Gastrocnemius medialis (tissue), 4 donors: ENCODE measurements at regions not wholly inside any gene's neighbourhood (a gene's known extent, or its start where the extent isn't known, plus 50 kb on each side); places are given as distances from the start of the nearest gene placed in this dataset.
A peak's percentile ranks its signal among the peaks of the same experiment; 100 is the strongest.

Source experiments
- ATAC-seq, 2 donors: fragments of 150-250 bp; one replicate each; pipeline ENCODE4 v1.9.1; 2016
- DNase-seq, 2 donors: peaks; one replicate each; pipeline ENCODE4 v3.0.0-alpha.2; 2019
- H3K27ac ChIP-seq, 4 donors: fragments of 200-600 bp; sonication (generic); 1 replicate in 1 of 4; 2 replicates in 3 of 4; pipeline ENCODE4 v1.5.1; 2016 to 2018; ENCODE audit warnings: mild to moderate bottlenecking in 2 of 4, moderate library complexity in 1 of 4
- H3K27me3 ChIP-seq, 3 donors: fragments of 200-600 bp; sonication (generic) in 2 of 3; 1 replicate in 1 of 3; 2 replicates in 2 of 3; pipeline versions ENCODE4 v1.5.1 to v1.6.0; 2016 to 2019; ENCODE audit warnings: mild to moderate bottlenecking in 1 of 3, moderate library complexity in 1 of 3
- H3K36me3 ChIP-seq, 2 donors: fragments of 200-600 bp; sonication (generic) in 1 of 2; one replicate each; pipeline ENCODE4 v1.5.1; 2017 to 2018
- H3K4me1 ChIP-seq, 2 donors: fragments of 200-600 bp; sonication (generic) in 1 of 2; one replicate each; pipeline ENCODE4 v1.5.1; 2016 to 2017; ENCODE audit warnings: mild to moderate bottlenecking in 2 of 2
- H3K4me3 ChIP-seq, 4 donors: fragments of 200-600 bp; sonication (generic) in 3 of 4; 1 replicate in 1 of 4; 2 replicates in 3 of 4; pipeline ENCODE4 v1.5.1; 2016 to 2019; ENCODE audit warnings: mild to moderate bottlenecking in 2 of 4
- H3K9me3 ChIP-seq, 3 donors: fragments of 200-600 bp; sonication (generic) in 2 of 3; 1 replicate in 1 of 3; 2 replicates in 2 of 3; pipeline ENCODE4 v1.5.1; 2016 to 2019
- CTCF ChIP-seq, 5 experiments: fragments of 450-650 bp in 3 of 5; fragments of 200-600 bp in 2 of 5; sonication (generic) in 2 of 5; IDR thresholded peaks in 4 of 5; conservative IDR thresholded peaks in 1 of 5; 1 replicate in 4 of 5; 2 replicates in 1 of 5; pipeline ENCODE4 v1.5.1; 2016 to 2019; ENCODE audit warnings: antibody characterized with exemption in 5 of 5, mild to moderate bottlenecking in 3 of 5, moderate library complexity in 3 of 5
- POLR2A ChIP-seq, 2 donors: fragments of 450-650 bp; IDR thresholded peaks; one replicate each; pipeline ENCODE4 v1.6.1; 2017; ENCODE audit warnings: antibody characterized with exemption in 2 of 2, mild to moderate bottlenecking in 2 of 2, moderate library complexity in 2 of 2
- in situ Hi-C, 4 donors: fragments of 200-750 bp; cut with MboI; loops; one replicate each; pipeline versions ENCODE4 v1.15.0 to v1.8.0; 2017; ENCODE audit warnings: low sequenced_read_pairs in 4 of 4
- intact Hi-C: fragments of 100-400 bp; cut with DNase I; formaldehyde crosslinking; loops from one replicate; pipeline ENCODE4 v1.15.1; 2023; ENCODE audit warnings: low total_unique reads

GRCh38 chr2:215548714-215549113 is 112.8 kb upstream of the FN1 start:
- TF ChIP-seq CTCF (IDR thresholded peaks at IDR 0.05 in 4 of 5, conservative IDR thresholded peaks at IDR 0.05 in 1 of 5) (no peak), POLR2A (IDR thresholded peaks at IDR 0.05) (no peak)
- ATAC-seq (no peak), DNase-seq (no peak)
- Histone ChIP-seq H3K36me3 (no peaks in the 10 kb centered on the region), H3K27me3 (no peaks in the 10 kb centered on the region), H3K4me3 (no peak overlapping the region), H3K9me3 (no peaks in the 10 kb centered on the region), H3K27ac (no peak overlapping the region), H3K4me1 (no peaks in the 10 kb centered on the region)
- intact Hi-C loops (no loop called here), in situ Hi-C loops (no loop called here)

DNA sequence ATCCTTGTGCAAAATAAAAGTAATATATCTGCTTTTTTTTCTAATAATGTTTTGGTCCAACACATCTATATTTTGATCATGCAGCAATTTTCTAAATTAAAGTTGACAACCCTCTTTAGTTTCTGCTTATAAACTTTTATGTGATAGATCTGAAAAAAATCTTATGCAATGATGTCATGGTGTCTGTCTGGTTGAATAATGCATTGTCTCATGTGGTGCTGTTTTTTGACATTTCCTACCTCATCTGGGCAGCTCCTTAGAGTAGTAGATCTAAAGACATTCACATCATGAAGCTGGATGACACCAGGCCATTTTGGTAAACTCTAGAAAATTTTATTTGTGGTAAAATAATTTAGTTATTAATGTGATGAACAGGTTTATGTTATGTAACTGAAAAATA is 106.8 kb upstream of the FN1 start:
- no peaks in the 10 kb centered on the region for H3K4me1 ChIP-seq
- in situ Hi-C loops, result no loop called here
- no peak for TF ChIP-seq POLR2A (IDR thresholded peaks at IDR 0.05)
- no peak for TF ChIP-seq CTCF (IDR thresholded peaks at IDR 0.05 in 4 of 5, conservative IDR thresholded peaks at IDR 0.05 in 1 of 5)
- DNase-seq (no peak), ATAC-seq (no peak)
- H3K27ac ChIP-seq, result no peak overlapping the region
- no peak overlapping the region for H3K4me3 ChIP-seq
- H3K27me3 ChIP-seq, result no peaks in the 10 kb centered on the region
- H3K9me3 ChIP-seq, result no peaks in the 10 kb centered on the region
- no peaks in the 10 kb centered on the region for H3K36me3 ChIP-seq
- intact Hi-C loops, result no loop called here

DNA sequence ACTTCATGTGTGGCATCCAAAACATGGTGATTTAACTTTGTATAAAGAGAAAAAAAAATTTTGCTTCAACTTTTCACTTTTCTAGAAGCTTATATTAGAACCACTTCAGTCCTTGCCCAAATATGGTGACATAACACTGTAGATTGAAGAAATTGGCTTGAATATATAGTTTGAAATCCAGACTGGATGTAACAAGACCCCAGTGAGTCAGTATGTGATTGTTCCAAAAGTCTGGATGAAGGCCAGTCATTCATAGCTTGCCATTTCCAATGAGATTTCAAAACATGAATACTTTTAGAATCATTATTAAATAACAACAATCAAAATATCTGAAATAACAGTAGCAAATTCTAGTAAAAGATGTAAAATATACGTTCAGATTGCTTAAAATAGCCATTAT is 104.8 kb upstream of the FN1 start:
- H3K4me3 ChIP-seq, result no peak overlapping the region
- H3K27me3 ChIP-seq, result no peaks in the 10 kb centered on the region
- in situ Hi-C loops, result no loop called here
- no peaks in the 10 kb centered on the region for H3K36me3 ChIP-seq
- peaks cover 0 to 3% of the 10 kb centered on the region in 2 donors for H3K4me1 ChIP-seq
- intact Hi-C loops, result no loop called here
- no peaks in the 10 kb centered on the region for H3K9me3 ChIP-seq
- ATAC-seq (peak; percentile 63 to 65), DNase-seq (no peak)
- H3K27ac ChIP-seq, result no peak overlapping the region
- TF ChIP-seq POLR2A (IDR thresholded peaks at IDR 0.05) (no peak), CTCF (IDR thresholded peaks at IDR 0.05 in 4 of 5, conservative IDR thresholded peaks at IDR 0.05 in 1 of 5) (no peak)

DNA sequence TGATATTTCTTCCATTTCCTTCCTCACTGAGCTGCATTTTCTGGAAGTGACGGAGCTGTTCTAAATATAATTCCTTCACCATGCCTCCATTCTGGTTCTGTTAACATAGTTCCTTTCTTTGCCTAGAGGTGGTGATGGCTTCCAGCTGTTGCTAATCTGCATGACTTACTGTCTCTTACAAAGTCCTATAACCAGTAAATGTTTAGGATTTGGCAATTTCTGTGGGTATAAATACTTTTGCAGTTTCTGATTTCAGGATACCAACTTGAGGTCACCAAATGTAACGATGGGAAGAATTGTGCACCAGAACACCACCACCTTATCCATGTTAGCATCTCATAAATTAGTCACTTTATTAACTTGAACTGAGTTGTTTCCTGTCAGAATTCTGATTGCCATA is 101.7 kb upstream of the FN1 start:
- TF ChIP-seq POLR2A (IDR thresholded peaks at IDR 0.05) (no peak), CTCF (IDR thresholded peaks at IDR 0.05 in 4 of 5, conservative IDR thresholded peaks at IDR 0.05 in 1 of 5) (no peak)
- Histone ChIP-seq H3K4me3 (no peak overlapping the region), H3K36me3 (no peaks in the 10 kb centered on the region), H3K9me3 (no peaks in the 10 kb centered on the region), H3K4me1 (peaks cover 0 to 3% of the 10 kb centered on the region in 2 donors), H3K27me3 (no peaks in the 10 kb centered on the region), H3K27ac (no peak overlapping the region)
- in situ Hi-C loops, result no loop called here
- DNase-seq (no peak), ATAC-seq (no peak)
- intact Hi-C loops, result no loop called here

- no peak overlapping the region for H3K4me3 ChIP-seq
- no peaks in the 10 kb centered on the region for H3K36me3 ChIP-seq
- TF ChIP-seq POLR2A (IDR thresholded peaks at IDR 0.05) (no peak), CTCF (IDR thresholded peaks at IDR 0.05 in 4 of 5, conservative IDR thresholded peaks at IDR 0.05 in 1 of 5) (no peak)
- peaks cover 0 to 3% of the 10 kb centered on the region in 2 donors for H3K4me1 ChIP-seq
- H3K27me3 ChIP-seq, result no peaks in the 10 kb centered on the region
- intact Hi-C loops (no loop called here), in situ Hi-C loops (no loop called here)
- DNase-seq, result no peak
- ATAC-seq, result no peak
- H3K27ac ChIP-seq, result no peak overlapping the region
- no peaks in the 10 kb centered on the region for H3K9me3 ChIP-seq
Observed at GRCh38 chr2:215536510-215536909, 100.6 kb upstream of the FN1 start.
